HuH-7 (cell line): ENCODE measurements at regions not wholly inside any gene's neighbourhood (a gene's known extent, or its start where the extent isn't known, plus 50 kb on each side); places are given as distances from the start of the nearest gene placed in this dataset.

ENCODE experiments used
- DNase-seq: peaks from one replicate; pipeline ENCODE4 v3.0.0; 2011; ENCODE audit warnings: low spot score

DNA sequence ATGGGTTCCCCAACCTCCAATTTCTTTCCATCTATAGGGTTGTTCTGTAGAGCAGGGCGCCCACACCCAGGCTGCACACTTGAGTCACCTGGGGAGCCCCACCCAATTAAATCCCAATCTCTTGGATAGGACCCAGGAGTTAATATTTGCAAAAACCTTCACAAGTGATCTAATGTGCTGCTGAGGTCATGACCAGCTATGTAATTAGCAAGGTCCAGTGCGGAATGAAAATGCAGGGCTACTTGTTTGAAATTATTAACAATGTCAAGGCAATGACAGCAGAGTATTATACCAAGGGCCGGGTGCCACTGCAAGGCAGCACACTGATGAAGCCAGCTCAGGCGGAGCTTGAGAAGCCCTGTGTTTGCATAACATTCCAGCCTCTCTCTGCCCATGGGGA lies 302.7 kb downstream of the MAF start:
- DNase-seq = no peak

GRCh38 chr16:79297296-79297695 lies 303.2 kb downstream of the MAF start:
- DNase-seq = no peak

DNA sequence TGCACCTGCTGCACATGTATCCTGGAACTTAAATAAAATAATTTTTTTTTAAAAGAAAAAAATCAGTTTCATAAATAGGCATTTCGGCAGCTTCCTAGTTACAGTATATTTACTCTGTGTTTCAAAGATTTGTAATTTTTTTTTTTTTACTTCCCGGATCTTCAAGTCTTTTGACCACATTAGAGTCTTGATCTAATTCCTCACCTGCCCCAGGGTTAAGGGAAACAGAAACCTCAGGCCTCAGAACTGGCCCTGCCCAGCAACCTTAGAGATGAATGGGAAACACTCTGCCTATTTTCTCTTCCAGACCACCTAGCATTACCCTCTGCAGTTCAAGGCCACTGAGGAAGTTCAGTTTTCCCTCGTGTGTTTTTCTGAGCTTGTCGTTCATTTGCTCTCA lies 304.0 kb downstream of the MAF start:
- DNase-seq = no peak

- no peak for DNase-seq
Measured at GRCh38 chr16:79295746-79296145, 304.8 kb downstream of the MAF start.

DNA sequence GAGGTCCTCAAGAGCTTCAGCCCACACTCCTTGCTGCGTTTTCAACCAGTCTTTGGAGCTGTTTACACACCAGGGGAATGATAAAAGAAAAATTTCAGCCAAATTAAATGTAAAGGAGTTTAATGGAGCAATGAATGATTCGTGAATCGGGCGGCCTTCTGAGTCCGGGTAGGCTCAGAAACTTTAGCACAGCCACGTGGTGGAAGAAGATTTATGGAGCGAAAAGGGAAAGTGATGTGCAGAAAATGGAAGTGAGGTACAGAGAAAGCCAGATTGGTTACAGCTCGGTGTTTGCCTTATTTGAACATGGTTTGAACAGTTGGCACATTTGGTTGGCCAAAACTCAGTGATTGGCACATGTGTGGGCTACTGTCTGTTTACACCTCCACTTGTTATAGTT lies 305.4 kb downstream of the MAF start:
- DNase-seq = no peak

GRCh38 chr16:79294568-79294967 lies 306.0 kb downstream of the MAF start:
- peak; percentile 71 for DNase-seq

DNA sequence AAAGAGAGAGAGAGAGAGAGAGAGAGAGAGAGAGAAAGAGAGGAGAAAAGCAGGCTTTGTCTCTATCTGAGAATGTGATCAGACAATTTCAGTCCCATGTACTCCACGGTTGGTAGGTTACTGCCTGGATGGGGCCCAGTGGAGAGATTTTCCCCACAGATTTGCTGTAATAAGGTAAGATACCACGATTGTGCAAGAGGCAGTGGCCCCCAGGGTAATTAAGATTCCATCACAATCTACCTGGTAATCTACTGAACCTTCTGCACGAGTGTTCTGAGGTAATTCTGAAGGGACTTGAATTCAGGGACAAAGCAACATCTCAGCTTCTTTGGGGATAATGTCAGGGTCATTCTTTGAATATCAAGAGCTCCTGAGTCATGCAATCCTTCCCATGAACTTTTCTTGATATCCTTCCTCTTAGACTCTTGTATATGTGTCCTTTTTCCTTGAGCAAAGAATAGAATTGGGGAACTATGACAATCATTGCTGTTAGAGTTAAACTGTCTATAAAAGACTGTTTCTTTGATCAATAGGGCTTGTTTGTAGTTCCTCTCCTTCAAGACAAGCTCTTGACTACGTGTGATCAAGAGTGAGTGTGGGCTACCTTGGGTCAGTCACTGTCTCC lies 306.6 kb downstream of the MAF start:
- DNase-seq = no peak

GRCh38 chr16:79288066-79288465 lies 312.5 kb downstream of the MAF start:
- DNase-seq = no peak

GRCh38 chr16:79287424-79287917 lies 313.1 kb downstream of the MAF start:
- DNase-seq = no peak

GRCh38 chr16:79286646-79287423 lies 313.7 kb downstream of the MAF start:
- DNase-seq = no peak

GRCh38 chr16:79284766-79285165 lies 315.8 kb downstream of the MAF start:
- DNase-seq = no peak

GRCh38 chr16:79283578-79283977 lies 317.0 kb downstream of the MAF start:
- no peak for DNase-seq

GRCh38 chr16:79282806-79283205 lies 317.7 kb downstream of the MAF start:
- no peak for DNase-seq

GRCh38 chr16:79278506-79278905 lies 322.0 kb downstream of the MAF start:
- DNase-seq = no peak

GRCh38 chr16:79276501-79276900 lies 324.0 kb downstream of the MAF start:
- no peak for DNase-seq

DNA sequence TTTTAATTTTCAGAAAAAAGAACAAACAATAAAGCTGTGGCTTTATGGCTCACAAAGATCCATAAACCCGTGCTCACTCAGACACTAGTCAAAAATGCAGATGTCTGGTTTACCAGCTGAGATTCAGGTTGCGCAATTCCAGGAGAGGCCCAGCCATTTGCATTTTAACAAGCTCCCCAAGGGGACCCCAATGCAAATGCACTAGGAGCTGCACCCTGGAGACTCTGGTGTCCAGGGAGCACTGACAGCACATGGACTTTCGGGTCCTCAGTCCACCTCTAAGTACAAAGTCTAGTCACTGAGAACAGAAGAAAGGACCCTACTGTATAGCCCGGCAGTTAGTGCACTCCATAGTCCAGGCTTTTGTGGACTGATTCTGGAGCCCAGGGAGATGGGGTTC lies 326.3 kb downstream of the MAF start:
- no peak for DNase-seq

DNA sequence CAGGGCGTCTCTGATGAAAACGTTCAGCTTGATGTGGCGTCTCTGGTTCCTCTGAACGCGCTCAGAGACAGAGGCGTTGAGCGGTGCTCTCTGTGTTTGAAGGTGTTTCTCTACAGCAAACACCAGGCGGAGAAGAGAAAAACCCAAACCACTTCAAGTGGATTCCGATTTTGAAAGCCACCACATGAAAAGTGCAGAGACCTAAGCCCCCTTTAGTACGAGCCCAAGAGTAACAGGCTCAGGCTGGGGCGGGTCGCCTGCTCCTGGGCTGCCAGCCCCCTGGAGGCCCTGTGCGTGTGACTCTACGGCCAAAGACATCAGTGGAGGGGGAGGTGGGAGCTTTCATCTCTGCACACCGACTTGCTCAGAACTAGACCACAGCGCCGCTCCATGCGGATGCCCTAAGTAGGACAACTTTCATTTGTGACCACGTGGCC lies 328.4 kb downstream of the MAF start:
- DNase-seq = no peak

- DNase-seq = no peak
Measured at GRCh38 chr16:79271583-79271982, 329.0 kb downstream of the MAF start.

DNA sequence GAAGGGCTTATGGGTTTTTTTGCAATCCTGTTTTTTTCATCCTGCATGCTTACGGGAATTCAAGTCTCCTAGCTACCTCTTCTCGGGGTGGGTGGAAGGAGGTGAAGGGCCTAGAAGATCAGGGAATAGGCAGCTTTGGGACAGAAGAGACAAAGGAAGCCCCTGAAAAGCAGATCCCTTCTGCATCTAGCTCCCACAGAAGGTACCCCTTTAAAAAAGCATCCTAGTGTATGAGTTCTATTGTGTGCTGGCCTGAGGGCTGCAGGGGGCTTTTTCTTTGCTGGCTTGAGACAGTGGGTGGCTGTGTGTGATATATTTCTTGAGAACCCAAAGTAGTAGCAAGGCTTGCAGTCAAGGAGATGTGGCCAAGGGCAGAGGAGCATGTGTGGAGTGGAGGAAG lies 330.5 kb downstream of the MAF start:
- no peak for DNase-seq

DNA sequence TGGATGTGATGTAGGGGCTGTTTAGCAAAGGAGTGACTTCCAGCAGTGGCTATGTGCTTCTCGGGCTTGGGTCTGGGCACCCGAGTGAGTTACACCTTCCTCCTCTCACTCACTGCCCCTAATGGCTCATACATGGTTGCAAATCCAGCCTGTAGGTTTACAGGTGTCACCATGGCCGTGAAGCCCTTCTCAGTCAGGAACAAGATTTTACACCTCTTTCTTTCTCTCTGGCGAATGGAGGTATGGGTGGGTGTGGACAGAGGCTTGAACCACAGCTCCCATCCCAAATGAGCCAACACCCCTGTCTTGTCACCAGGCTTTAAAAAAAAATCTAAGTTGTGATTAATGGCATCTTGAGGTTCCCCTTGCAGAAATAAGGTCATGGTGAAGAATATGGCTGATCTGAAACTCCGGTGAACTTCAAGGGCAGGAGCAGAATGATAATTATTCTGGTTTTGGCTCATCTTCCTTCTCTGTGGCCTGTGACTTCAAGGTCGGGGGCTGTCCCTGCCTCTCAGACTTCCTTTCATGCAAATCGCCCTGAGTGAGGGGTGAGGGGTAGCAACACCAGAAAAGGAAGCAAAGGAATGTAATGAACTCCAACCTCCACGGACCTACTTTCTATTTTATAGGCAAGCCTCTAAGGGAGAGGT lies 331.2 kb downstream of the MAF start:
- no peak for DNase-seq

- no peak for DNase-seq
Measured at GRCh38 chr16:79267781-79268180, 332.8 kb downstream of the MAF start.

DNA sequence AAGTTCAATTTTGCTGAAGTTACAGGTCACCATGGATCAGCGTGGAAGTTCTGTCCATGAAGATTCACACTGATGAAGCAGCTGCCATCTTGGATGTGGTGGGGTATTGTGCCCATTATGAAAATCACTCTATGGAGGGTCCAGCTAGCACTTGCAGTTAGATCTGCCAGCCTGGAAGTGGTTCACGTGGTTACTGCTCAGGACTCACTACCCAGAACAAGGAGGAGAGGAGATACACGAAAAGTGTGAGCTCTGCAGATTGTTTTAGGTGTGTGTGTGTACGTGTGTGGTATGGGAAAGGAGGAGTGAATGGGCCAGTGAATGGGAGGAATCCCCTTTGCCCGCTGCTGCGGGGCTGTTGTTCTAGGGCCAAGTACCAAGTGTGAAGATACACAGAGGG lies 333.4 kb downstream of the MAF start:
- DNase-seq = no peak

GRCh38 chr16:79265701-79266100 lies 334.8 kb downstream of the MAF start:
- DNase-seq = no peak
